GM06990 (cell line): ENCODE measurements at regions not wholly inside any gene's neighbourhood (a gene's known extent, or its start where the extent isn't known, plus 50 kb on each side); places are given as distances from the start of the nearest gene placed in this dataset.

Experiments used
- DNase-seq: peaks from one replicate; pipeline ENCODE4 v3.0.0-alpha.2; 2011; ENCODE audit not compliant: insufficient read length; ENCODE audit errors: extremely low read depth
- H3K27me3 ChIP-seq: replicated peaks from 2 replicates; pipeline ENCODE4 v1.6.0; 2011; ENCODE audit warnings: low read length; ENCODE audit not compliant: control insufficient read depth, insufficient read depth
- H3K36me3 ChIP-seq: 2 replicates; pipeline ENCODE4 v1.5.1; 2011; ENCODE audit warnings: low read length; ENCODE audit not compliant: control insufficient read depth, insufficient read depth
- H3K4me3 ChIP-seq: replicated peaks from 2 replicates; pipeline ENCODE4 v1.5.1; 2011; ENCODE audit warnings: low read depth, mild to moderate bottlenecking, control low read depth, low read length
- CTCF ChIP-seq: IDR thresholded peaks from 2 replicates; pipeline ENCODE4 v1.5.1; 2011; ENCODE audit warnings: low read length, control low read depth, mild to moderate bottlenecking, inconsistent platforms; ENCODE audit not compliant: insufficient read depth, poor library complexity, severe bottlenecking

- H3K36me3 ChIP-seq, result no peaks in the 10 kb centered on the region
- DNase-seq, result no peak
- TF ChIP-seq CTCF, result no peak
- no peaks in the 10 kb centered on the region for H3K27me3 ChIP-seq
- H3K4me3 ChIP-seq, result no peak overlapping the region
Measured at GRCh38 chr4:11701966-11702725, 273.5 kb upstream of the HS3ST1 start.

- TF ChIP-seq CTCF, result no peak
- Histone ChIP-seq H3K27me3 (no peaks in the 10 kb centered on the region), H3K4me3 (no peak overlapping the region), H3K36me3 (no peaks in the 10 kb centered on the region)
- no peak for DNase-seq
Measured at GRCh38 chr4:11700751-11701226, 272.1 kb upstream of the HS3ST1 start.

DNA sequence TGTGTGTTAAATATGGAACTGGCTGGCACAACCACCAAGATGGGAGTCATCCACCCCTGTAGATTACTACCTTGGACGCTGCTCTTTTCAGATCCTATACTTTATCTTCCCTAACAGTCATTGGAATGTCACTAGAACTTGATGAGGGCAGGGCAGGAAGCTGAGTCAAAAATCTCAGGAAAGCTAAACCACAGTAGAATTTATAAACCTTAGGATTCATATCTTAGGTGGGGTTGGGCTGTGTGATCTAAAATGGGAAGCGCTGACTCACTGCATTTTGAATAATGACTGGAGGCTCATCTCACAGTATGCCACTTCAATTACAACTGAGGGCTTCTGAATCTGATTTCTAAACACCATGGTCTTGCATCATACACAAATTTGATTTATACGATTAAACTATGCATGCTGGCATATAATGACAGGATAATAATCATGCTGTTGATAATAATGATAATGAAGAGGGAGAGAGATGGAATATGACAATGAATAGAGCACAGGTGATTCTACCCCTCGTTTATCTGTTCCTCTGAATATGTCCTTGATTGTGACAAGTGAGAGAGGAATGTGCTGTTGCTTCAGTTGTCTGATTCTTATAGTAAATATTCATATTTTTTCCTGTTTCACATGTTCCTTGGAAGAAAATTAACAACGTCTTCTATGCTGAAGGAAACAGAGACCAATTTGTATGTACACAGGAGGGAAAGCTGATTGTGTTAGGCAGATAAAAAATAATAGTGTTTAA lies 270.3 kb upstream of the HS3ST1 start:
- no peak for DNase-seq
- Histone ChIP-seq H3K4me3 (no peak overlapping the region), H3K36me3 (no peaks in the 10 kb centered on the region), H3K27me3 (no peaks in the 10 kb centered on the region)
- no peak for TF ChIP-seq CTCF

GRCh38 chr4:11698033-11698432 lies 269.3 kb upstream of the HS3ST1 start:
- Histone ChIP-seq H3K36me3 (no peaks in the 10 kb centered on the region), H3K4me3 (no peak overlapping the region), H3K27me3 (no peaks in the 10 kb centered on the region)
- DNase-seq, result no peak
- no peak for TF ChIP-seq CTCF

- TF ChIP-seq CTCF, result no peak
- no peak overlapping the region for H3K4me3 ChIP-seq
- H3K36me3 ChIP-seq, result no peaks in the 10 kb centered on the region
- no peaks in the 10 kb centered on the region for H3K27me3 ChIP-seq
- DNase-seq, result no peak
Measured at GRCh38 chr4:11693693-11694092, 265.0 kb upstream of the HS3ST1 start.
